Sigmoid colon (tissue), 6 donors: ENCODE measurements at regions not wholly inside any gene's neighbourhood (a gene's known extent, or its start where the extent isn't known, plus 50 kb on each side); places are given as distances from the start of the nearest gene placed in this dataset.
A peak's percentile ranks its signal among the peaks of the same experiment; 100 is the strongest.
"Not testable (repeated sequence)": the region's sequence is repeated elsewhere in the genome, so short reads cannot be mapped to it uniquely, and the experiment has no call there.

Experiments
- DNase-seq: peaks from one replicate; pipeline ENCODE4 v3.0.0-alpha.2; 2019
- H3K27ac ChIP-seq, 4 donors: fragments of 200-600 bp; sonication (generic); one replicate each; pipeline ENCODE4 v1.5.1; 2016 to 2019; ENCODE audit warnings: mild to moderate bottlenecking in 1 of 4
- H3K27me3 ChIP-seq, 3 donors: fragments of 200-600 bp; sonication (generic); one replicate each; pipeline ENCODE4 v1.5.1; 2019; ENCODE audit warnings: mild to moderate bottlenecking in 1 of 3
- H3K36me3 ChIP-seq, 4 donors: fragments of 200-600 bp; sonication (generic); one replicate each; pipeline ENCODE4 v1.5.1; 2016 to 2019
- H3K4me1 ChIP-seq, 4 donors: fragments of 200-600 bp; sonication (generic); one replicate each; pipeline ENCODE4 v1.5.1; 2017 to 2019
- H3K4me3 ChIP-seq, 4 donors: fragments of 200-600 bp; sonication (generic); one replicate each; pipeline ENCODE4 v1.5.1; 2017 to 2019; ENCODE audit warnings: mild to moderate bottlenecking in 2 of 4, moderate library complexity in 1 of 4
- H3K9me3 ChIP-seq, 4 donors: fragments of 200-600 bp in 3 of 4; sonication (generic) in 3 of 4; one replicate each; pipeline versions ENCODE4 v1.5.1 to v1.6.1; 2013 to 2019
- POLR2AphosphoS5 ChIP-seq, 4 donors: sonication (generic); formaldehyde crosslinking; IDR thresholded peaks; one replicate each; pipeline ENCODE4 v1.6.1; 2017; ENCODE audit warnings: antibody characterized with exemption in 4 of 4
- WGBS, 2 donors: extraction: QIAGEN DNeasy Blood & Tissue Kit; methylation state at CpG; one replicate each; pipeline ENCODE4 v1.1.7; 2013; 5-methylcytosine and 5-hydroxymethylcytosine counted together
- intact Hi-C: fragments of 100-400 bp; cut with DNase I; formaldehyde crosslinking; loops from one replicate; pipeline ENCODE4 v1.15.1; 2023
- donor health status: healthy with polysubstance abuse.
- donor health status: healthy.

DNA sequence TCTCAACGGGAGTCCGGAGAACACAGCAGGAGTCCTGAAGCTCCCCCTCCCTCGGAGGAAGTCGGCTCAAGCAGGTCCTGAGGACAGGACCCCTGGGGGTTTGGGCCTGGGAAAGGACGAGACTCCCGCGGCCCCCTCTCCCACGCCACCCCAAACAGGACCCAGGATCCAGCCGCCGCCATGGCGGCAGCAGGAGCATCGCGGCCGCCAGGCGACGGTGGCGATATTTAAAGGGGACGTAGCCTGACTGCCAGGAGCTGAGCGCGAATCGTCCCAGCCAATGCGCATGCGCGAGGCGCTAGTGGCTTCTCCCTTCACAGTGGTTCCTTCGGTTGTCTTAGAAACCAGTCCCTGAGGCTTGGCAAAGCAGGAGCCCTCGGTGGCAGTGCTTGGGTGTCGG, 101.7 kb upstream of the FOXD4L5 start:
- WGBS, 2 donors, result 61 to 63% methylated on average over 28 of the region's 28 CpGs
- DNase-seq, result peak; percentile 91
- H3K27me3 ChIP-seq, H3K9me3 ChIP-seq, H3K4me1 ChIP-seq, H3K36me3 ChIP-seq, intact Hi-C loops: not testable (repeated sequence)
- peak in 3 of 4 donors; percentile 9 to 59 (median 39) for TF ChIP-seq POLR2AphosphoS5 (IDR thresholded peaks at IDR 0.05)
- peak overlapping the region; percentile 37 to 46 (median 42) for H3K4me3 ChIP-seq
- peak overlapping the region; percentile 36 to 76 (median 68) for H3K27ac ChIP-seq

DNA sequence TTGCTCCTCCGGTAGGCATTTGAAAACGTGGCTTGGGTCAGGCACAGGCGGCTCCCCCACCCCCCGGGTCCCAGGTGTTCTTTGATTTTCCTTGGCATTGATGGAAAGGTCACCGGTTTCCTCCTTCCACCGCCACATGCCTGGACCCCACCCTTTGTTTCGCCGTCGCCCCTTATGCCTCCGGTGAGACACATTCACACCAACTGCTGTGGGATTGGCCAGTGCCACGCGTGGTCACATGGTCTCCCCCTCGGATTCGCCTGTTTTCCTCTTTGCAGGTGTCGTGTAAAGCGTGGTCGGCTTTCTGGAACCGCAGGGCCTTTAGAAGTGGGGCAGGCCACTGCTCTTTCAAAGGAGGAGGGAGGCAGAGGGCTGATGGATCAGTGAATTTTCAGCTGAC, 101.2 kb upstream of the FOXD4L5 start:
- 69 to 83% methylated on average over 18 of the region's 18 CpGs for WGBS, 2 donors
- H3K9me3 ChIP-seq, intact Hi-C loops, H3K27ac ChIP-seq, H3K4me1 ChIP-seq, H3K36me3 ChIP-seq, H3K27me3 ChIP-seq, H3K4me3 ChIP-seq: not testable (repeated sequence)
- DNase-seq, result peak; percentile 42

DNA sequence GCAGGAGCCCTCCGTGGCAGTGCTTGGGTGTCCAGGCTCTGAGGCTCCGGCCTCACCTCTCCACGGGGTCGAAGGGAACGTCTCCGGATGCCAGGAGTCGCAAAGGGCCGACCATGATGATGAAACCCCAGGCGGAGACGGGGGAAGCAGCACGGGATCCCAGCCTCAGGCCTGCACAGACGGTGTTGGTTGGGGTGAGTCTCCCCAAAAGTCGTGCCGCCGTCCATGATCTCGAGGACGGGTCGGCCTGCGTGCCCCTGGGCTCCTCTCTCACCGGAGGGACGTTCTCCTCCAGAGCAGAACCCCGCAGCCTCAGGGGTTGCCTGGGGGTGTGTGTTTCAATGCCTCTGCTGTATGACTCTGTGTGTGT, 100.6 kb upstream of the FOXD4L5 start:
- intact Hi-C loops, H3K27me3 ChIP-seq, H3K36me3 ChIP-seq, H3K4me1 ChIP-seq, H3K4me3 ChIP-seq, H3K9me3 ChIP-seq, H3K27ac ChIP-seq: not testable (repeated sequence)
- 74 to 88% methylated on average over 22 of the region's 22 CpGs for WGBS, 2 donors
- DNase-seq, result peak; percentile 39

DNA sequence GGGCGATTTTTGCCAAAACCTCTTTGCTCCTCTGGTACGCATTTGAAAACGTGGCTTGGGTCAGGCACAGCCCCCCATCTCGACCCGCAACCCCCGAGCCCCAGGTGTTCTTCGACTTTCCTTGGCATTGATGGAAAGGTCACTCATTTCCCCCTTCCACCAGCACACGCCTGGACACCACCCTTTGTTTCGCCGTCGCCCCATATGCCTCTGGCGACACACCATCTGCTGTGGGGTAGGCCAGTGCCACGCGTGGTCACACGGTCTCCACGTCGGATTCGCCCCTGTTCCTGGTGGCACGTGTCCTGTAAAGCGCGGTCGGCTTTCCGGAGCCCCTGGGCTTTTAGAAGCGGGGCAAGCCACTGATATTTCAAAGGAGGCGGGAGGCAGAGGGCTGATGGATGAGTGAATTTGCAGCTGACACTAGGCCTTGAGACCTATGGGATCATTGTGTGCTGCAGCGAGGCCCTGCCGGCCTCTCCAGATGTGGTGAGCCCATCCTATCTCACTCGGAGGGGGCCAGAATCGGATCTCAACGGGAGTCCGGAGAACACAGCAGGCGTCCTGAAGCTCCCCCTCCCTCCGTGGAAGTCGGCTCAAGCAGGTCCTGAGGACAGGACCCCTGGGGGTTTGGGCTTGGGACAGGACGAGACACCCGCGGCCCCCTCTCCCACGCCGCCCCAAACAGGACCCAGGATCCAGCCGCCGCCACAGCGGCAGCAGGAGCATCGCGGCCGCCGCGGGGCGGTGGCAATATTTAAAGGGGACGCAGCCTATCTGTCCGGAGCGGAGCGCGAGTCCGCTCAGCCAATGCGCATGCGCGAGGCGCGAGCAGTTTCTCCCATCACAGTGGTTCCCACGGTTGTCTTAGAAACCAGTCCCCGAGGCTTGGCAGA, 100.0 kb upstream of the FOXD4L5 start:
- H3K36me3 ChIP-seq, H3K4me1 ChIP-seq, intact Hi-C loops, H3K27me3 ChIP-seq, H3K27ac ChIP-seq, H3K4me3 ChIP-seq, H3K9me3 ChIP-seq: not testable (repeated sequence)
- 73 to 85% methylated on average over 61 of the region's 61 CpGs for WGBS, 2 donors
- DNase-seq, result peak; percentile 53

DNA sequence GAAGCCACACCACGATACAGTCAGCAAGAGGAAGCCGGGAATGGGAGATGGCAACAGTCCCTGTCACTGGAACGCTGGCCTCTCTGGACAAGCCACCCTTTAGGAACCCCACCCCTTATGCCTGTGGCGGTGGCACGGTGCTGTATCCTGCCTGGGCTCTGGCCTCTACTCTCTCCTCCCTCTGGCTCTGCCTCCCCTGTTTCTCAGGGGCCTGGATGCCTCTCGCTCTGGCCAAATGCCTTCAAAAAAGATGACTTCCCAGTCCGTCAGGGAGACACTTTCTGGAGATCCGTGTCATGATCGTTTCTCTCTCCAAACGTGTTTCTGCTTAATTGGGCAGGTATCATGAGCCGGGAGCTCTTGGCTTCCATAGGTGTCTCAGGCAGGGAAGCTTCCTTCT, 99.1 kb upstream of the FOXD4L5 start:
- peak; percentile 66 for DNase-seq
- Histone ChIP-seq H3K4me3 (peak overlapping the region in 2 of 4 donors; percentile 17 to 33), H3K27ac (peak overlapping the region in 1 of 4 donors; percentile 60)
- H3K9me3 ChIP-seq, intact Hi-C loops, H3K36me3 ChIP-seq, H3K4me1 ChIP-seq, H3K27me3 ChIP-seq: not testable (repeated sequence)
- WGBS, 2 donors, result 72 to 83% methylated on average over 11 of the region's 11 CpGs

DNA sequence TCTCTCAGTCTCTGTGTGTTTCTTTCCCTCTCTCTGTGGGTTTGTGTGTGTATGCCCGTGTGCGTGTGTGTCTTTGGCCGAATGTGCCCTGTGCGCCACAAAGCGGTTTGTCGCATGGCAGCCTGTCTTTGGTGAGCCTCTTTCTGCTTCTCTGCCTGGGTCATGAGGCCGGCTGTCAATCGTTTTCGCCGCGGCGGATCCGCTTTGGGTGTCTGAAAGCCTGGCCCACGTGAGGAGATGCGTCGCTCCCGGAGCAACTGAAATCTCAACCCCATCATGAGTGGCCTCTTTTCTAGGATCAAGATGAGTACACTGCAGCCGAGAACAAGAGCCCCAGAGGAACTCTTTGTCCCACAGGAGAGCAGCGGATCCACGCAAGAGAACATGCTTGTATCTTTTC, 98.6 kb upstream of the FOXD4L5 start:
- peak overlapping the region in 1 of 4 donors; percentile 60 for H3K27ac ChIP-seq
- peak overlapping the region in 1 of 4 donors; percentile 33 for H3K4me3 ChIP-seq
- intact Hi-C loops, H3K36me3 ChIP-seq, H3K27me3 ChIP-seq, H3K9me3 ChIP-seq, H3K4me1 ChIP-seq: not testable (repeated sequence)
- peak; percentile 33 for DNase-seq
- WGBS, 2 donors, result 81 to 93% methylated on average over 20 of the region's 20 CpGs

DNA sequence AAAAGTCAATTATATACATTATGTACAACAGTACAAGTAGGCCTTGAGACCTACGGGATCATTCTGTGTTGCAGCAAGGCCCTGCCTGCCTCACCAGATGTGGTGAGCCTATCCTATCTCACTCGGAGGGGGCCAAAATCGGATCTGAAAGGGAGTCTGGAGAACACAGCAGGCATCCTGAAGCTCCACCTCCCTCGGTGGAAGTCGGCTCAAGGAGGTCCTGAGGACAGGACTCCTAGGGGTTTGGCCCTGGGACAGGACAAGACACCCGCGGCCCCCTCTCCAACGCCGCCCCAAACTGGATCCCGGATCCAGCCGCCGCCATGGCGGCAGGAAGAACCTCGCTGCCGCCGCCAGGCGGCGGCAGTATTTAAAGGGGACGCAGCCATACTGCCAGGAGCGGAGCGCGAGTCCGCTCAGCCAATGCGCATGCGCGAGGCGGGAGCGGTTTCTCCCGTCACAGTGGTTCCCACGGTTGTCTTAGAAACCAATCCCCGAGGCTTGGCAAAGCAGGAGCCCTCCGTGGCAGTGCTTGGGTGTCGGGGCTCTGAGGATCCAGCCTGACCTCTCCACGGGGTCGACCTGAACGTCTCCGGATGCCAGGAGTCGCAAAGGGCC, 97.8 kb upstream of the FOXD4L5 start:
- H3K9me3 ChIP-seq, H3K4me3 ChIP-seq, H3K4me1 ChIP-seq, H3K27ac ChIP-seq, H3K27me3 ChIP-seq, intact Hi-C loops, H3K36me3 ChIP-seq: not testable (repeated sequence)
- WGBS, 2 donors, result 65 to 79% methylated on average over 38 of the region's 38 CpGs
- peak; percentile 32 for DNase-seq
